A549 (cell line): ENCODE measurements at regions not wholly inside any gene's neighbourhood (a gene's known extent, or its start where the extent isn't known, plus 50 kb on each side); places are given as distances from the start of the nearest gene placed in this dataset.

Experiments
- CBX8 ChIP-seq: fragments of 200-600 bp; sonication (generic); IDR thresholded peaks from 2 replicates; pipeline ENCODE4 v1.6.1; 2016
- CTCF ChIP-seq: fragments of >200 bp; sonication (Bioruptor Twin); formaldehyde crosslinking; IDR thresholded peaks from 3 replicates; pipeline ENCODE4 v1.5.1; 2016
- KDM5A ChIP-seq: fragments of 200-600 bp; sonication (generic); IDR thresholded peaks from 2 replicates; pipeline ENCODE4 v1.6.1; 2016; ENCODE audit warnings: antibody characterized with exemption, mild to moderate bottlenecking
- POLR2A ChIP-seq: IDR thresholded peaks from 2 replicates; pipeline ENCODE4 v1.6.1; 2012; ENCODE audit warnings: mild to moderate bottlenecking, low read length
- REST ChIP-seq: fragments of 200-600 bp; sonication (generic); IDR thresholded peaks from 2 replicates; pipeline ENCODE4 v1.6.1; 2016; ENCODE audit warnings: antibody characterized with exemption, mild to moderate bottlenecking, moderate library complexity
- SMC3 ChIP-seq: fragments of >200 bp; sonication (Bioruptor Twin); formaldehyde crosslinking; IDR thresholded peaks from 3 replicates; pipeline ENCODE4 v1.6.1; 2018; ENCODE audit warnings: inconsistent platforms

DNA sequence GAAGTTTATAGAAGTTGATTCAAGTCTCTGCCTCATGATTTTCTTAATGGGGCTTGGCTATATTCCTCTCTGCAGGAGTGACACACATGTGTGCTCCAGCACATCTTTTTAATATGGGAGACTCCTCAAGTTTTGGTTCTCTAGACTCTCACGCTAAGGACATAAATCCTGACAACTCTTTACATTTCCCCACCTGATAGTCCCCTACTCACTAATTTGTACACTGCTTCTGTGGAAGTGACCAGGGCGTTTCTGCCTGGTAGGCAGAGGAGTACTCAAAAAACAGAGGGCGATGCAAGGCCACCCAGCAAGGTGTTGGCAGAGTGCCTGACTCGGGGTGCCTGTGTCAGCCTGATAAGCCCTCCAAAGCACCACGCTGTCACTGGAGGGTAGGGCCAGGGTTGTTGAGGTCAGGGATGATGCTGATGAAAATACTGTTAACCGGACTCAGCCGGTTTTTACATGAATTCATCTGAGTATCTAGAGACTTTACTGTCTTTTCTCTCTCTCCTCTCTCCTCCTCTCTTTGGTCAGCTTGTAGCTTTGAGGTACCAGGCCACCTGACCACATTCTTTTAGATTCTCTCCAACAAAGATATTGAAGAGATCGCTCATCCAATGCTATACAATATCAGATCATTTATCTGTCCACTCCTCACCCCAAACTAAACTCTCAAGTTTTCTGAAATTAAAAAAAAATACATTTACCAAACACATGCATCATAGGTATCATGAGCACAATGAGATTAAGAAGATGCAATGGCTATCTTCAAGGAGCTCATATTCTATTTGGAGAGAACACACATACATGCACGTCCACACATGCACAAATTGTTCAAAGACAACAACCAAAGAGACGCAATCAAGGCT, 205.2 kb downstream of the PIK3R1 start:
- TF ChIP-seq POLR2A (no peak), CTCF (no peak), REST (no peak), SMC3 (no peak), CBX8 (no peak), KDM5A (no peak)
